Tibial nerve (tissue), 4 donors: ENCODE measurements at regions not wholly inside any gene's neighbourhood (a gene's known extent, or its start where the extent isn't known, plus 50 kb on each side); places are given as distances from the start of the nearest gene placed in this dataset.
"Not testable (repeated sequence)": the region's sequence is repeated elsewhere in the genome, so short reads cannot be mapped to it uniquely, and the experiment has no call there.

Experiments
- CTCF ChIP-seq, 5 experiments: fragments of 200-600 bp in 3 of 5; fragments of 450-650 bp in 2 of 5; sonication (generic) in 3 of 5; IDR thresholded peaks; one replicate each; pipeline ENCODE4 v1.5.1; 2016 to 2019; ENCODE audit warnings: antibody characterized with exemption in 5 of 5, mild to moderate bottlenecking in 3 of 5, moderate library complexity in 2 of 5
- EP300 ChIP-seq, 2 donors: sonication (generic); formaldehyde crosslinking; IDR thresholded peaks; one replicate each; pipeline ENCODE4 v1.6.1; 2017; ENCODE audit warnings: antibody characterized with exemption in 2 of 2, mild to moderate bottlenecking in 1 of 2
- POLR2A ChIP-seq, 2 donors: fragments of 450-650 bp; IDR thresholded peaks; one replicate each; pipeline ENCODE4 v1.6.1; 2017; ENCODE audit warnings: antibody characterized with exemption in 2 of 2, mild to moderate bottlenecking in 2 of 2, moderate library complexity in 2 of 2

DNA sequence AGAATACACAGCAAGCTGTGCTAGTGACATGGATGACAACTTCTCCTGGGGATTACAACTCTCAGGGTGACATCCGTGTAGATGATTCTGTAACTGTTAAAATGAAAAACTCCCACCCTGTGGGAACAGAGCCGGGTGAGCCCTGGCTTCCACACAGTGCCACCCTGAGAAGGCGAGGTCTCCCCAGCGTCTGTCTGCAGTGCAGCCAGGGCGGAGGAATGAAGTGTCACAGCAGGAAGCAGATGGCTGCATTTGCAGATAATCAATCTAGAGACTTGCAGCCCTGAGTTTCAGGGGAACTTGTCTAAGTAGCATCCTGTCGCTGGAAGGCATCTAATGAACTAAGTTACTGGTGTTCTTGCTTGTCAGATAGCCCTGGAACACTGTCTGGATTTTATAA lies 56.5 kb upstream of the UNC93A start:
- TF ChIP-seq CTCF, POLR2A, EP300 (IDR thresholded peaks at IDR 0.05): not testable (repeated sequence)
